Karpas-422 (cell line): ENCODE measurements at regions not wholly inside any gene's neighbourhood (a gene's known extent, or its start where the extent isn't known, plus 50 kb on each side); places are given as distances from the start of the nearest gene placed in this dataset.
"Not testable (repeated sequence)": the region's sequence is repeated elsewhere in the genome, so short reads cannot be mapped to it uniquely, and the experiment has no call there.

Source experiments
- DNase-seq: peaks from one replicate; pipeline ENCODE4 v3.0.0-alpha.2; 2015
- H2AFZ ChIP-seq: fragments of 200-600 bp; sonication (generic); 2 replicates; pipeline ENCODE4 v1.6.1; 2014; ENCODE audit warnings: antibody characterized with exemption, low read length, mixed read lengths
- H3K27ac ChIP-seq: fragments of 200-600 bp; sonication (generic); 2 replicates; pipeline ENCODE4 v1.5.1; 2014; ENCODE audit warnings: mild to moderate bottlenecking, low read length, moderate library complexity
- H3K27me3 ChIP-seq: fragments of 200-600 bp; sonication (generic); 2 replicates; pipeline ENCODE4 v1.6.1; 2014; ENCODE audit warnings: low read length, mixed read lengths
- H3K36me3 ChIP-seq: fragments of 200-600 bp; sonication (generic); 2 replicates; pipeline ENCODE4 v1.6.1; 2014; ENCODE audit warnings: low read length, mixed read lengths; ENCODE audit not compliant: insufficient read depth
- H3K4me1 ChIP-seq: fragments of 200-600 bp; sonication (generic); 2 replicates; pipeline ENCODE4 v1.6.1; 2014; ENCODE audit warnings: mild to moderate bottlenecking, low read length, mixed read lengths
- H3K4me2 ChIP-seq: fragments of 200-600 bp; sonication (generic); 2 replicates; pipeline ENCODE4 v1.6.1; 2014; ENCODE audit warnings: low read length, low read depth, mild to moderate bottlenecking; ENCODE audit not compliant: poor library complexity, severe bottlenecking
- H3K4me3 ChIP-seq: fragments of 200-600 bp; sonication (generic); 2 replicates; pipeline ENCODE4 v1.5.1; 2014; ENCODE audit warnings: mild to moderate bottlenecking, antibody characterized with exemption, low read length, mixed read lengths
- H3K79me2 ChIP-seq: fragments of 200-600 bp; sonication (generic); 2 replicates; pipeline ENCODE4 v1.6.1; 2014; ENCODE audit warnings: mild to moderate bottlenecking, low read length, mixed read lengths
- H3K9ac ChIP-seq: fragments of 200-600 bp; sonication (generic); 2 replicates; pipeline ENCODE4 v1.6.0; 2014; ENCODE audit warnings: low read length
- H3K9me2 ChIP-seq: fragments of 200-600 bp; sonication (generic), shearing (Covaris generic); replicated peaks from 2 replicates; pipeline ENCODE4 v1.6.0; 2014; ENCODE audit warnings: mild to moderate bottlenecking, low read length, moderate library complexity; ENCODE audit not compliant: insufficient read depth
- H3K9me3 ChIP-seq: fragments of 300-700, 200-600 bp; sonication (generic); 2 replicates; pipeline ENCODE4 v1.6.1; 2014; ENCODE audit warnings: low read length, mixed read lengths
- H4K20me1 ChIP-seq: fragments of 200-600 bp; sonication (generic); 2 replicates; pipeline ENCODE4 v1.6.1; 2014; ENCODE audit warnings: mild to moderate bottlenecking, antibody characterized with exemption, low read length, low read depth; ENCODE audit not compliant: insufficient read depth

DNA sequence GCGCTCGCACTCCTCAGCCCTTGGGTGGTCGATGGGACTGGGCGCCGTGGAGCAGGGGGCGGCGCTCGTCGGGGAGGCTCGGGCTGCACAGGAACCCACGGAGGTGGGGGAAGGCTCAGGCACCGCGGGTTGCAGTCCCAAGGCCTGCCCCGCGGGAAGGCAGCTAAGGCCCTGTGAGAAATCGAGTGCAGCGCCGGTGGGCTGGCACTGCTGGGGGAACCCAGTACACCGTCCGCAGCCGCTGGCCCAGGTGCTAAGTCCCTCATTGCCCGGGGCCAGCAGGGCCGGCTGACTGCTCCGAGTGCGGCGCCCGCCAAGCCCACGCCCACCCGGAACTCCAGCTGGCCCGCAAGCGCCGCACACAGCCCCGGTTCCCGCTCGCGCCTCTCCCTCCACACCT lies 244.2 kb upstream of the PLXNA2 start:
- H3K4me2 ChIP-seq, H3K9me3 ChIP-seq, H3K9ac ChIP-seq, H2AFZ ChIP-seq, DNase-seq, H4K20me1 ChIP-seq, H3K4me3 ChIP-seq, H3K79me2 ChIP-seq, H3K9me2 ChIP-seq, H3K27ac ChIP-seq, H3K27me3 ChIP-seq, H3K36me3 ChIP-seq, H3K4me1 ChIP-seq: not testable (repeated sequence)

DNA sequence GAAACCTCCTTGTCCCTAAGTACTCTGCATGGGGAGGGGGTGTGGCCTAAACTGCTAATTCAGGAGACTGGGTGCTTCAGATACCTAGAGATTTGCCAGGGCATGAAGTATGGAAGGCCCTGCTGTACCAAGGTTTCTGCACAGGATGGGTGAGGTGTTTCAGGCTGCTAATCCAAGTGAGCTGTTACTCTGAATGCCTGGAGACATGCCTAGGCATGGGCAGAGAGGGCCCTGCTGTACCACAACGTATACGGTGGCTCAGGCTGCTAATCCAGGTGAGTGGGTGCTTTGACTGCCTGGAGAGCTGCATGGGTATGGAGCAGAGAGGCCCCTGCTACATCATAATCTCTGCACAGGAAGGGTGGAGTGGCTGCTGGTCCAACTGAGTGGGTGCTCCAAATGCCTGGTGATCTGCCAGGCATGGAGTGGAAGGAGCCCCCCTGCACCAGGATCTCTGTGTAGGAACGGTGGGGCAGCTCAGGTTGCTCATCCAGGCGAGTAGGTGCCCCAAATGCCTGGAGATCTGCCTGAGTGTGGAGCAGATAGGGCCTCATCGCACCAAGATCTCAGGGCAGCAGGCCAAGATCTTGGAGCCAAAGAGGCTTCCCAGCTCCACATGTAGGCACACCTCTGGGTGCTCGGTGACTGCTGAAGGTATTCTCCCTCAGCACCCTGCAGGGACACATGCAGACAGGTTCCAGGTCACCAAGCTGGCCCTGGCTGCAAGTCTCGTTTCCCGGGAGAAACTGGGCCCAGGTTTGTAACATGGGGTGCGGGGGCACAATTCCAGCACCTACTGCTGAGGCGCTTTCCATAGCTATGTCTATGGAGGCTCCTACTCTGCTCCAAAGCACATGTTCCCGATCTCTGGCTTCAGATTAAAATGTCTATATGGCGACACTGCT lies 252.5 kb upstream of the PLXNA2 start:
- no peaks in the 10 kb centered on the region for H3K9me2 ChIP-seq
- no peaks in the 10 kb centered on the region for H3K27me3 ChIP-seq
- no peaks in the 10 kb centered on the region for H3K36me3 ChIP-seq
- DNase-seq: no peak
- H3K9me3 ChIP-seq: no peaks in the 10 kb centered on the region
- H3K4me3 ChIP-seq: no peak overlapping the region
- no peaks in the 10 kb centered on the region for H3K79me2 ChIP-seq
- H3K9ac ChIP-seq: no peak overlapping the region
- H3K4me1 ChIP-seq: no peaks in the 10 kb centered on the region
- H3K4me2 ChIP-seq: no peak overlapping the region
- no peak overlapping the region for H2AFZ ChIP-seq
- H4K20me1 ChIP-seq: no peaks in the 10 kb centered on the region
- H3K27ac ChIP-seq: no peak overlapping the region

DNA sequence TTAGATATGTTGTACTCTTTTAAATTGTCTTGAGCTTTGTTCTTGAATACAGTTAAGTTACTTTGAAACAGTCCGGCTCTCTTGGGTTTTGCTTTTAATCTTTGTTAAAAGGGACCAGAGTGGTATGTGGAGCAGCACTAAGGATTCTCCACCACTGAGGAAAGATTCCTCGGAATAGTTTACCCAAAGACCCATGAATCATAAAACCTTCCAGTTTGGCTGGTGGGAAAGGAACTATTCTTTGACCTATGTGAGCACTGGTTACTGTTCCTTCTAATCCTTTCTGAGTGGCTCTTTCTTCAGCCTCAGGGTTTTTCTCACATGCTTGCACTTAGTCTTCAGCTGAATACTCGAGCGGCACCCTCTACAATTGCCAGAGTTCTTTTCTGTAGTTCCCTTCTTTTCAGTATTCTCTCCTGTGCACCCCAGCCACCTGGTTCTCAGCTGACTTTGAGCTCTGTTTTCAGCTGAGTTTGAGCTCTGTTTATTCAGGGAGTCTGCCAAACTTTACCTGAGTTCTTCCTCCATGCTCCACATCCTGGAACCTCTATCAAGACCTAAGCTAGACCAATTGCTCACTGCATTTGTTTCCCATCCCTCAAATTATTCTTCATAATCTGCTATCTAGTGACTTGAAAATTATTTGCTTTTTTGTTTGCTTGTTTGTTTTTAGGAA lies 253.8 kb upstream of the PLXNA2 start:
- H3K27me3 ChIP-seq: no peaks in the 10 kb centered on the region
- no peaks in the 10 kb centered on the region for H3K36me3 ChIP-seq
- H3K4me3 ChIP-seq: no peak overlapping the region
- H3K79me2 ChIP-seq: no peaks in the 10 kb centered on the region
- no peak overlapping the region for H3K4me2 ChIP-seq
- no peaks in the 10 kb centered on the region for H3K4me1 ChIP-seq
- H3K9ac ChIP-seq: no peak overlapping the region
- H3K9me3 ChIP-seq: no peaks in the 10 kb centered on the region
- H3K27ac ChIP-seq: no peak overlapping the region
- H3K9me2 ChIP-seq: no peaks in the 10 kb centered on the region
- no peak for DNase-seq
- no peak overlapping the region for H2AFZ ChIP-seq
- H4K20me1 ChIP-seq: no peaks in the 10 kb centered on the region

DNA sequence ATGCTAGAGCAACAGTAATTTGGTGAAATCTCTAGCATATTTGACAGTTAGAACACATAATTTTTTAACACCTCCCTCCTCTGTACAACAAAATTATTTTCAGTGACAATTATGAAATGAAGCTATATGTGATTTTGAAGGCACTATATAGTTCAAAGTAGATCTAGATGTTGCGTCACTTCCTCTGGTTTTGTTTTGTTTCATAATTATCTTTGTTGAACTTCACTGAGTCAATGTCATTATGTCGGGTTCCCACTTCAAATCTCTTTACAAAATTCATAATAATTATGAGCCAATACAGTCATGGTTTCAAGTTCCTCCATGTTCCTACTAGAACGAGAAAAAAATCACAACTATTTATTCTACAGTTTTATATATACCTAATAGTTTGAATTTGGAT lies 254.8 kb upstream of the PLXNA2 start:
- H3K4me2 ChIP-seq: no peak overlapping the region
- no peak for DNase-seq
- no peak overlapping the region for H3K27ac ChIP-seq

DNA sequence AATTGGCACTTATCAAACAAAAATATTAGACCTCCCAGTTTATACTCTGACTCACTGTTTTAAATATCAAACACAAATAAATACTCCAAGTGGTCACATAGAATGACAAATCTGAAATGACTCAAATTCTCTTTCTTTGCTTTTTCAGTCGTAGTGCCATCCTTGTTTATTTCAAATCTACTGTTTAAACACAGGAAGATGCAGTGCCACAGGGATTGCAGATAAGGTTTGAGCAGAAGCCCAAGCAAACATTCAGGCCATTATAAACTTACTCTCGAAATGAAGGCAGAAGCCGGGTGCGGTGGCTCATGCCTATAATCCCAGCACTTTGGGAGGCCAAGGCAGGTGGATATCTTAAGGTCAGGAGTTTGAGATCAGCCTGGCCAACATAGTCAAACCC lies 255.4 kb upstream of the PLXNA2 start:
- H3K9me2 ChIP-seq: no peaks in the 10 kb centered on the region
- no peak overlapping the region for H3K9ac ChIP-seq
- H3K36me3 ChIP-seq: no peaks in the 10 kb centered on the region
- no peak overlapping the region for H2AFZ ChIP-seq
- no peak overlapping the region for H3K27ac ChIP-seq
- H3K4me2 ChIP-seq: no peak overlapping the region
- no peaks in the 10 kb centered on the region for H3K9me3 ChIP-seq
- H4K20me1 ChIP-seq: no peaks in the 10 kb centered on the region
- no peaks in the 10 kb centered on the region for H3K79me2 ChIP-seq
- no peak for DNase-seq
- H3K4me3 ChIP-seq: no peak overlapping the region
- H3K27me3 ChIP-seq: no peaks in the 10 kb centered on the region
- no peaks in the 10 kb centered on the region for H3K4me1 ChIP-seq

More for the DNA sequence above, 254.8 kb upstream of the PLXNA2 start:
- no peaks in the 10 kb centered on the region for H3K9me3 ChIP-seq
- no peak overlapping the region for H2AFZ ChIP-seq
- H3K79me2 ChIP-seq: no peaks in the 10 kb centered on the region
- no peaks in the 10 kb centered on the region for H3K36me3 ChIP-seq
- H3K4me3 ChIP-seq: no peak overlapping the region
- H3K9me2 ChIP-seq: no peaks in the 10 kb centered on the region
- H4K20me1 ChIP-seq: no peaks in the 10 kb centered on the region
- H3K27me3 ChIP-seq: no peaks in the 10 kb centered on the region
- no peaks in the 10 kb centered on the region for H3K4me1 ChIP-seq
- H3K9ac ChIP-seq: no peak overlapping the region

DNA sequence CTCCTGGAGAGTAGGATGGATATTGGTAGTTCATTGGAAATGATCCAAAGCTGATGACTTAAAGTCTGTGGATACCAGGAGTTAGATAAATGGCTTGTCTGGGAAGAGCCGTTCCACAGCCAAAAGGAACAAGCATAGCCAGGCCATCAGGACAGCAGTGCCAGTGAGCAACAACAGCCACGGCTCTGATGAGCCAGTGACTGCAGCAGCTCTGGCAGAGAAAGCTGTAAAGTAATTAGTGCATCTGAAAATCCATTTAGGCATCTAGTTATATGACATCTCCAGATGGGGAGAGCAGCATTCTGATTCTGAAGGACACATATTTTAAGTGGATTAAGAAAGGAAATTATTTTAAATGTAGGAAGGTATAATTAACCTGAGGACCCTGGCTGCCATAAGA lies 256.2 kb upstream of the PLXNA2 start:
- H3K9me2 ChIP-seq: no peaks in the 10 kb centered on the region
- no peak overlapping the region for H3K27ac ChIP-seq
- no peak overlapping the region for H3K4me2 ChIP-seq
- H3K4me1 ChIP-seq: no peaks in the 10 kb centered on the region
- H3K4me3 ChIP-seq: no peak overlapping the region
- no peaks in the 10 kb centered on the region for H3K36me3 ChIP-seq
- H3K27me3 ChIP-seq: no peaks in the 10 kb centered on the region
- no peak overlapping the region for H2AFZ ChIP-seq
- H3K79me2 ChIP-seq: no peaks in the 10 kb centered on the region
- no peak for DNase-seq
- no peaks in the 10 kb centered on the region for H3K9me3 ChIP-seq
- H4K20me1 ChIP-seq: no peaks in the 10 kb centered on the region
- no peak overlapping the region for H3K9ac ChIP-seq

DNA sequence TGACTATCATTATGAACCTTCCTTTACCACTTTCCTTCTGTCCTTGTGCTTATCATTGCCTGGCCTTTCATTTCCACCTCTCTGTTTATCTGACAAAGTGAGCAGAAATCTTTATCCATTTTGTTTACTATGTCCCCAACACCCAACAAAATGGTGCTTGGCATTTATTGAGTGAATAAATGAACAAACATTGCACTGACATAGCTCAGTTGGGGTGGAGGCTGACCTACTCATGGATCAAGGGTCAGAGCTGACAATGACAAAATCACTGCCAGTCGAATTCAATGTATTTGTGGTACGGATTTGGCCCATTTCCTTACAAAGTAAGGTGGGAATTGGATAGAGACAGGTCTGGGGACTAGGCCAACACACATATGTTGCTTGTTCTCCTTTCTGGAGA lies 257.4 kb upstream of the PLXNA2 start:
- no peaks in the 10 kb centered on the region for H3K79me2 ChIP-seq
- no peaks in the 10 kb centered on the region for H3K4me1 ChIP-seq
- H3K36me3 ChIP-seq: no peaks in the 10 kb centered on the region
- H3K27me3 ChIP-seq: no peaks in the 10 kb centered on the region
- H3K9me3 ChIP-seq: no peaks in the 10 kb centered on the region
- no peak overlapping the region for H2AFZ ChIP-seq
- no peak overlapping the region for H3K4me3 ChIP-seq
- H3K4me2 ChIP-seq: no peak overlapping the region
- no peak overlapping the region for H3K27ac ChIP-seq
- H4K20me1 ChIP-seq: no peaks in the 10 kb centered on the region
- no peak for DNase-seq
- H3K9ac ChIP-seq: no peak overlapping the region
- H3K9me2 ChIP-seq: no peaks in the 10 kb centered on the region

DNA sequence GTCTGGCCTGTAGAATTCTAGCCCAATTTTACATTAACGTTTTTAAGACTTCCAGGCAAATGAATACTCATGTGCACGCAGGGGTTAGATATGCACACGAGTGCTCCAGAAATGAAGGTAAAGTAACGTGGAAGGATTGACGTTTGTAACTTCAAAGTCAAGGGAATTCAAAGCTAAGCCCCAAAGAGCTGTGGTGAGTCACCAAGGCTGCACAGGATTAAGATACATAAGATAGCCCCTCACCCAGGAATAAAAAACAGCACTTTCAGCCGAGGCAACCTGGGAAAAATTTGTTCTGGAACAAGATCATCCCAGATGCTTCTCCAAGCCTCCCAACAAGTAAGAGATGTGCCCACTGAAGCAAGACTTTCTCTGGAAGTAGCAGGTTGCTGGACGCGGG lies 259.6 kb upstream of the PLXNA2 start:
- Histone ChIP-seq H3K9me2 (no peaks in the 10 kb centered on the region), H3K9me3 (no peaks in the 10 kb centered on the region), H3K79me2 (no peaks in the 10 kb centered on the region), H2AFZ (no peak overlapping the region), H3K4me2 (no peak overlapping the region), H3K27ac (no peak overlapping the region), H3K9ac (no peak overlapping the region), H3K27me3 (no peaks in the 10 kb centered on the region), H3K4me1 (no peaks in the 10 kb centered on the region), H3K4me3 (no peak overlapping the region), H3K36me3 (no peaks in the 10 kb centered on the region), H4K20me1 (no peaks in the 10 kb centered on the region)
- DNase-seq: no peak
